Colonic mucosa (tissue), 4 donors: ENCODE measurements at regions not wholly inside any gene's neighbourhood (a gene's known extent, or its start where the extent isn't known, plus 50 kb on each side); places are given as distances from the start of the nearest gene placed in this dataset.
"Not testable (repeated sequence)": the region's sequence is repeated elsewhere in the genome, so short reads cannot be mapped to it uniquely, and the experiment has no call there.

Experiments used
- DNase-seq: peaks from one replicate; pipeline ENCODE4 v3.0.0-alpha.2; 2020
- H3K27ac ChIP-seq: fragments of 200-600 bp; one replicate; pipeline ENCODE4 v1.8.0; 2021
- H3K27me3 ChIP-seq: fragments of 200-600 bp; one replicate; pipeline ENCODE4 v1.8.0; 2021
- H3K36me3 ChIP-seq: fragments of 200-600 bp; one replicate; pipeline ENCODE4 v1.8.0; 2021
- H3K4me1 ChIP-seq: fragments of 200-600 bp; one replicate; pipeline ENCODE4 v1.8.0; 2021; ENCODE audit warnings: mild to moderate bottlenecking
- H3K4me3 ChIP-seq: fragments of 200-600 bp; one replicate; pipeline ENCODE4 v1.8.0; 2021
- H3K9ac ChIP-seq, 2 donors: one replicate each; pipeline ENCODE4 v1.7.0; 2013; ENCODE audit warnings: control low read depth in 2 of 2, low read depth in 2 of 2, low read length in 2 of 2
- H3K9me3 ChIP-seq: fragments of 200-600 bp; one replicate; pipeline ENCODE4 v1.8.0; 2021
- CTCF ChIP-seq: fragments of 200-600 bp; IDR thresholded peaks from one replicate; pipeline ENCODE4 v1.8.0; 2022; ENCODE audit warnings: antibody characterized with exemption, mild to moderate bottlenecking
- intact Hi-C: fragments of 100-400 bp; cut with DNase I; formaldehyde crosslinking; loops from one replicate; pipeline ENCODE4 v1.14.1; 2022
- donor health status: healthy.
- donor health status: DM: no; HTN: no; CAD: no.
- donor health status: DM: no; HTN: no; CAD: no.

DNA sequence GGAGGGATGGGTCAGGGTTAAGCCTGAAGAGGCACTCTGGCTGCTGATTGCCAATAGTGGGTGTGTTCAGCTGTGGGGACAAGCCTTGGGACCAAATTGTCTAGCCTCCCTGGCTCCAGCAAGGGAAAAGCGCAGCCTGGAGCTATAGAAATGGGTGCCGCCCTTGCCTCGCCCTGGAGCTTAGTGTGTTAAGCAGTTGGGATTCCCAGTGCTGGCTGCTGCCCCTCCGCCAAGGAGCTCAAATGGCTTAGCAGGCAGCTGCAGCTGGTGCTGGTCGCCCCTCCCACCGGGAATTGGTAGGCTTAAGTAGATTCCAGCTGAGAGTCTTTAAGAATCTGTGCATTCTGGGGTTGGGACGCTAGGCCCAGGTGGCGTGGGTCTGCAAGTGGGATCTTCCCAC is 662.9 kb upstream of the TBL1XR1 start:
- no peak for TF ChIP-seq CTCF

GRCh38 chr3:177862962-177863491 is 665.7 kb upstream of the TBL1XR1 start:
- Histone ChIP-seq H3K27me3 (no peaks in the 10 kb centered on the region), H3K9ac (no peak overlapping the region), H3K9me3 (peaks cover 4% of the 10 kb centered on the region), H3K4me1 (no peaks in the 10 kb centered on the region), H3K36me3 (no peaks in the 10 kb centered on the region), H3K4me3 (no peak overlapping the region), H3K27ac (no peak overlapping the region)
- DNase-seq: no peak
- TF ChIP-seq CTCF: no peak
- intact Hi-C loops: no loop called here

More for the DNA sequence above, 662.9 kb upstream of the TBL1XR1 start:
- intact Hi-C loops: no loop called here
- H3K9ac ChIP-seq: no peak overlapping the region
- DNase-seq: no peak
- H3K27ac ChIP-seq: no peak overlapping the region
- H3K27me3 ChIP-seq: no peaks in the 10 kb centered on the region
- no peaks in the 10 kb centered on the region for H3K4me1 ChIP-seq
- H3K9me3 ChIP-seq: peaks cover 4% of the 10 kb centered on the region
- no peaks in the 10 kb centered on the region for H3K36me3 ChIP-seq
- H3K4me3 ChIP-seq: no peak overlapping the region

GRCh38 chr3:177871267-177871666 is 665.0 kb upstream of the KCNMB2 start:
- H3K4me3 ChIP-seq, DNase-seq, intact Hi-C loops, H3K36me3 ChIP-seq, H3K27me3 ChIP-seq, H3K27ac ChIP-seq, H3K9ac ChIP-seq, H3K4me1 ChIP-seq, H3K9me3 ChIP-seq: not testable (repeated sequence)

DNA sequence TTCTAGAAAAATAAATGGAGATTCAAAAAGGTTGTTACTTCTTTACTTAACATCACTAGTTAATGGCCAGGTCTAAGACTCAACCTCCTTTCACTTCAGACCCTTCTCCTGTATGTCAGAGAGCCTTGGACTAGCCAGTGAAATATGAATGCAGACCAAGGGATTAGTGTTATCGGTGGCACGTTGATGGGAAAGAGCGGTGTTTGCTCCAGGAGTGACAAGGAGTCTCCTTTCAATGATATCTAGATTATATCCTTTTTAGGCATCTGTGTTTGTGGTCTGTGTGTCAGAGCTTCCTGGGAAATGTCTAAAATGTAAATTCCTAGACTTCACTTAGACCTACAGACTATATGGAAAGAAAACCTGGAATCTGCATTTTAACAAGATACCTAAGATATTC is 658.0 kb upstream of the KCNMB2 start:
- DNase-seq: no peak
- Histone ChIP-seq H3K36me3 (no peaks in the 10 kb centered on the region), H3K9ac (no peak overlapping the region), H3K4me3 (no peak overlapping the region), H3K27ac (no peak overlapping the region), H3K4me1 (no peaks in the 10 kb centered on the region), H3K9me3 (no peaks in the 10 kb centered on the region), H3K27me3 (no peaks in the 10 kb centered on the region)
- TF ChIP-seq CTCF: no peak
- intact Hi-C loops: no loop called here

DNA sequence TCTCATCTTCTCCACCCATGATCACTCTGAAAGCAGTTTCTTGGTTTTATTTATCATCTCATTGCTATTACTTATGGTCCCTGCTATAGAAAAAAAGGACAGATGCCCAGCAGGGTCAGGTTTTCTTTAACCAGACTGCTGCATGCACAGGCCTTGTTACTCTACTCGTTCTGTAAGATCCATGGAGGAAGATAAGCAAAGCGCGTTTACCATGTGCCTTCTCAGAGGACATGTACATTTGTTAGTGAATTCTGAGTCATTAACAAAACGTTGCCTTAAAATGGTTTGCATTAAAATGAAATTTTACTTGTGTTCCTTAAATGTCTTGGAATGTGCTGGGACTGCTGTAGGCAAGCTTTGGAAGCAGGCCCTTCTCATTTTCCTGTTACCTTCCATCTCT is 657.3 kb upstream of the KCNMB2 start:
- Histone ChIP-seq H3K27ac (no peak overlapping the region), H3K36me3 (no peaks in the 10 kb centered on the region), H3K4me3 (no peak overlapping the region), H3K27me3 (no peaks in the 10 kb centered on the region), H3K9ac (no peak overlapping the region), H3K9me3 (no peaks in the 10 kb centered on the region), H3K4me1 (no peaks in the 10 kb centered on the region)
- no peak for DNase-seq
- TF ChIP-seq CTCF: no peak
- intact Hi-C loops: no loop called here

DNA sequence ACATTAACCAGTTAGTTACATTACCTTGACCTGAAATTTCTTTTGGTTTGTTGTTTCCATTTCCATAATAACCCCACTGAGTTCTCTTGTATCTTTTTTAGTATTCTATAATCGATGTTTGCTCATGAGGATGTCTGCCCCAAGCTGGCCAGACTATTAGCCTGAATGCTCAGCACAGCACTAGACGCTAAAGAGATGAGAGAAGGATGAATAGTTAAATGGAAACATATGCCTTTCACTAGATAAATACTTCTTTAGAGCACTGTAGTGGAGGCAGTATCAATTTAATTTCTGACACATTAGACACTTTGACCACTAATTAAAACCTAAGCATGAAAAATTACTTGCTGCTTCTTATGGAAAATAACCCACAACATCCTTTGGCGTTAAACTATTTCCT is 654.9 kb upstream of the KCNMB2 start:
- H3K4me3 ChIP-seq: no peak overlapping the region
- no peak for DNase-seq
- no peak overlapping the region for H3K9ac ChIP-seq
- no peak for TF ChIP-seq CTCF
- H3K9me3 ChIP-seq: no peaks in the 10 kb centered on the region
- intact Hi-C loops: no loop called here
- no peak overlapping the region for H3K27ac ChIP-seq
- no peaks in the 10 kb centered on the region for H3K36me3 ChIP-seq
- no peaks in the 10 kb centered on the region for H3K27me3 ChIP-seq
- H3K4me1 ChIP-seq: no peaks in the 10 kb centered on the region
